A673 (cell line): ENCODE measurements at regions not wholly inside any gene's neighbourhood (a gene's known extent, or its start where the extent isn't known, plus 50 kb on each side); places are given as distances from the start of the nearest gene placed in this dataset.

ENCODE experiments used
- BruUV-seq: library from RNA; stranded (reverse); fragments of 400-500 nt; replicated peaks from 2 replicates; lab custom pipeline; 2021; lab: Mats Ljungman, UMichigan
- CTCF ChIA-PET: fragments of 300-600 bp; sonication (Branson Sonifier 250); formaldehyde crosslinking; loops from one replicate; lab custom pipeline; 2022; ENCODE audit warnings: antibody characterized with exemption; lab: Charles Lee
- POLR2A ChIA-PET: fragments of 300-600 bp; sonication (Branson Sonifier 250); formaldehyde crosslinking; loops from one replicate; lab custom pipeline; 2022; ENCODE audit warnings: antibody characterized with exemption; ENCODE audit not compliant: low non-redundant PET; lab: Charles Lee
- DNase-seq: peaks from one replicate; pipeline ENCODE4 v3.0.0-alpha.2; 2015; ENCODE audit warnings: low spot score
- H3K27ac ChIP-seq: fragments of 200-600 bp; sonication (generic); 2 replicates; pipeline ENCODE4 v1.5.1; 2016; ENCODE audit warnings: mixed run types, low read depth, mild to moderate bottlenecking, mixed read lengths, antibody characterized with exemption, low read length; ENCODE audit not compliant: poor library complexity, severe bottlenecking
- H3K27me3 ChIP-seq: fragments of 200-600 bp; sonication (generic); replicated peaks from 2 replicates; pipeline ENCODE4 v1.6.1; 2017; ENCODE audit warnings: mixed run types, low read depth, mild to moderate bottlenecking, mixed read lengths, antibody characterized with exemption, low read length; ENCODE audit not compliant: insufficient read depth, poor library complexity
- H3K36me3 ChIP-seq: fragments of 200-600 bp; sonication (generic); 2 replicates; pipeline ENCODE4 v1.6.1; 2016; ENCODE audit warnings: mixed run types, mild to moderate bottlenecking, mixed read lengths, antibody characterized with exemption, low read length; ENCODE audit not compliant: insufficient read depth, poor library complexity, severe bottlenecking
- H3K4me1 ChIP-seq: fragments of 200-600 bp; sonication (generic); 2 replicates; pipeline ENCODE4 v1.6.1; 2017; ENCODE audit warnings: mixed run types, mild to moderate bottlenecking, mixed read lengths, antibody characterized with exemption, low read length; ENCODE audit not compliant: insufficient read depth, poor library complexity, severe bottlenecking
- H3K4me3 ChIP-seq: fragments of 200-600 bp; sonication (generic); 2 replicates; pipeline ENCODE4 v1.5.1; 2016; ENCODE audit warnings: low read depth, mixed run types, mild to moderate bottlenecking, mixed read lengths, low read length; ENCODE audit not compliant: poor library complexity, severe bottlenecking
- H3K9me3 ChIP-seq: fragments of 200-600 bp; sonication (generic); 2 replicates; pipeline ENCODE4 v1.6.1; 2016; ENCODE audit warnings: mixed run types, low read depth, mild to moderate bottlenecking, mixed read lengths, antibody characterized with exemption, low read length; ENCODE audit not compliant: poor library complexity, severe bottlenecking
- CTCF ChIP-seq: fragments of 300-800, 200-600 bp; sonication (generic); conservative IDR thresholded peaks from 2 replicates; pipeline ENCODE4 v1.5.1; 2017; ENCODE audit warnings: low read depth, mild to moderate bottlenecking, antibody characterized with exemption, low read length, moderate library complexity, mixed read lengths
- EZH2 ChIP-seq: fragments of 200-600 bp; sonication (generic); IDR thresholded peaks from 2 replicates; pipeline ENCODE4 v1.6.1; 2017; ENCODE audit warnings: borderline replicate concordance, low read depth, mild to moderate bottlenecking, mixed read lengths, antibody characterized with exemption, low read length; ENCODE audit not compliant: poor library complexity, severe bottlenecking
- intact Hi-C: fragments of 100-400 bp; cut with micrococcal nuclease; formaldehyde crosslinking; loops from one replicate; pipeline ENCODE4 v1.10.0; 2022; ENCODE audit not compliant: unreplicated experiment

GRCh38 chr5:93130624-93131490 is 450.2 kb downstream of the NR2F1-AS1 start:
- Histone ChIP-seq H3K27ac (no peak overlapping the region), H3K9me3 (no peaks in the 10 kb centered on the region), H3K4me1 (no peaks in the 10 kb centered on the region), H3K27me3 (no peaks in the 10 kb centered on the region), H3K36me3 (no peaks in the 10 kb centered on the region), H3K4me3 (no peak overlapping the region)
- BruUV-seq = no TSS peak
- intact Hi-C loops = no loop called here
- no peak for TF ChIP-seq EZH2
- no peak for TF ChIP-seq CTCF
- DNase-seq = no peak
- CTCF ChIA-PET = interaction anchor here (0.6 kb wide), 1 partner anchor 66 kb away, joined by 3 read pairs; no protein-coding TSS in a partner anchor
- POLR2A ChIA-PET = no interaction called here

- H3K4me1 ChIP-seq = no peaks in the 10 kb centered on the region
- no peaks in the 10 kb centered on the region for H3K9me3 ChIP-seq
- H3K36me3 ChIP-seq = no peaks in the 10 kb centered on the region
- no peaks in the 10 kb centered on the region for H3K27me3 ChIP-seq
- ChIA-PET POLR2A (no interaction called here), CTCF (no interaction called here)
- intact Hi-C loops = no loop called here
- no peak overlapping the region for H3K27ac ChIP-seq
- no TSS peak for BruUV-seq
- H3K4me3 ChIP-seq = no peak overlapping the region
- TF ChIP-seq EZH2 (no peak), CTCF (no peak)
- DNase-seq = no peak
Observed at GRCh38 chr5:93126634-93127033, 454.4 kb downstream of the NR2F1-AS1 start.

GRCh38 chr5:93123127-93123526 is 457.9 kb downstream of the NR2F1-AS1 start:
- no peak for DNase-seq
- no peak overlapping the region for H3K27ac ChIP-seq
- POLR2A ChIA-PET = no interaction called here
- H3K4me1 ChIP-seq = no peaks in the 10 kb centered on the region
- CTCF ChIA-PET = no interaction called here
- no peaks in the 10 kb centered on the region for H3K36me3 ChIP-seq
- intact Hi-C loops = no loop called here
- H3K27me3 ChIP-seq = no peaks in the 10 kb centered on the region
- H3K9me3 ChIP-seq = no peaks in the 10 kb centered on the region
- BruUV-seq = no TSS peak
- no peak for TF ChIP-seq EZH2
- no peak for TF ChIP-seq CTCF
- H3K4me3 ChIP-seq = no peak overlapping the region
